ENCODE measurements at regions not wholly inside any gene's neighbourhood (a gene's known extent, or its start where the extent isn't known, plus 50 kb on each side); places are given as distances from the start of the nearest gene placed in this dataset.

- TF ChIP-seq CTCF (IDR thresholded peaks at IDR 0.05), result no peak
- no peak overlapping the region for H3K4me3 Mint-ChIP-seq
- H3K36me3 Mint-ChIP-seq, result no peaks in the 10 kb centered on the region
- ATAC-seq, result no peak
- Histone ChIP-seq H3K9me3 (ENCODE audit: control insufficient read depth, insufficient read depth, low read length) (no peaks in the 10 kb centered on the region), H3K4me3 (ENCODE audit: low read length) (no peak overlapping the region), H3K4me1 (ENCODE audit: control insufficient read depth, insufficient read depth, low read length) (no peaks in the 10 kb centered on the region), H3K27ac (ENCODE audit: low read length) (no peak overlapping the region), H3K36me3 (ENCODE audit: control insufficient read depth, insufficient read depth, low read length) (no peaks in the 10 kb centered on the region), H3K27me3 (ENCODE audit: control insufficient read depth, insufficient read depth, low read length) (no peaks in the 10 kb centered on the region)
- peaks cover 0 to 5% of the 10 kb centered on the region in 2 donors for H3K9me3 Mint-ChIP-seq
- no peaks in the 10 kb centered on the region for H3K4me1 Mint-ChIP-seq
- WGBS (ENCODE audit: insufficient coverage), result 89% methylated on average over 5 of the region's 5 CpGs
- no peak overlapping the region for H3K27ac Mint-ChIP-seq
- no peak for DNase-seq
- intact Hi-C loops (cut with micrococcal nuclease), result no loop called here
- H3K27me3 Mint-ChIP-seq (ENCODE audit: low read depth in 2 of 2), result no peaks in the 10 kb centered on the region
These were observed 664.7 kb downstream of the INHBA start for GRCh38 chr7:41038211-41038610.

- no peak overlapping the region for H3K4me3 ChIP-seq (ENCODE audit: low read length)
- no peak for TF ChIP-seq CTCF (IDR thresholded peaks at IDR 0.05)
- WGBS (ENCODE audit: insufficient coverage), result 94% methylated on average over 3 of the region's 5 CpGs
- Mint-ChIP-seq H3K4me1 (no peaks in the 10 kb centered on the region), H3K36me3 (no peaks in the 10 kb centered on the region), H3K27me3 (ENCODE audit: low read depth in 2 of 2) (no peaks in the 10 kb centered on the region), H3K4me3 (no peak overlapping the region), H3K27ac (no peak overlapping the region), H3K9me3 (peaks cover 0 to 5% of the 10 kb centered on the region in 2 donors)
- DNase-seq (no peak), ATAC-seq (no peak)
- intact Hi-C loops (cut with micrococcal nuclease), result no loop called here
- H3K36me3 ChIP-seq (ENCODE audit: control insufficient read depth, insufficient read depth, low read length), result no peaks in the 10 kb centered on the region
- H3K27ac ChIP-seq (ENCODE audit: low read length), result no peak overlapping the region
- H3K9me3 ChIP-seq (ENCODE audit: control insufficient read depth, insufficient read depth, low read length), result no peaks in the 10 kb centered on the region
- no peaks in the 10 kb centered on the region for H3K4me1 ChIP-seq (ENCODE audit: control insufficient read depth, insufficient read depth, low read length)
- no peaks in the 10 kb centered on the region for H3K27me3 ChIP-seq (ENCODE audit: control insufficient read depth, insufficient read depth, low read length)
These were observed 665.2 kb downstream of the INHBA start for GRCh38 chr7:41037691-41038090.

- ATAC-seq, result no peak
- Histone ChIP-seq H3K27ac (ENCODE audit: low read length) (no peak overlapping the region), H3K4me1 (ENCODE audit: control insufficient read depth, insufficient read depth, low read length) (no peaks in the 10 kb centered on the region), H3K27me3 (ENCODE audit: control insufficient read depth, insufficient read depth, low read length) (no peaks in the 10 kb centered on the region), H3K36me3 (ENCODE audit: control insufficient read depth, insufficient read depth, low read length) (no peaks in the 10 kb centered on the region), H3K4me3 (ENCODE audit: low read length) (no peak overlapping the region), H3K9me3 (ENCODE audit: control insufficient read depth, insufficient read depth, low read length) (no peaks in the 10 kb centered on the region)
- no peak for DNase-seq
- H3K9me3 Mint-ChIP-seq, result peaks cover 3 to 8% of the 10 kb centered on the region in 2 donors
- no peaks in the 10 kb centered on the region for H3K36me3 Mint-ChIP-seq
- intact Hi-C loops (cut with micrococcal nuclease), result no loop called here
- H3K27ac Mint-ChIP-seq, result no peak overlapping the region
- 11% methylated on average over 4 of the region's 4 CpGs for WGBS (ENCODE audit: insufficient coverage)
- no peak for TF ChIP-seq CTCF (IDR thresholded peaks at IDR 0.05)
- H3K4me1 Mint-ChIP-seq, result no peaks in the 10 kb centered on the region
- H3K4me3 Mint-ChIP-seq, result no peak overlapping the region
- no peaks in the 10 kb centered on the region for H3K27me3 Mint-ChIP-seq (ENCODE audit: low read depth in 2 of 2)
These were observed 667.1 kb downstream of the INHBA start for GRCh38 chr7:41035794-41036193.

GRCh38 chr7:41033500-41033899 lies 669.4 kb downstream of the INHBA start:
- no peak overlapping the region for H3K27ac ChIP-seq (ENCODE audit: low read length)
- Mint-ChIP-seq H3K9me3 (peaks cover 3 to 5% of the 10 kb centered on the region in 2 donors), H3K27me3 (ENCODE audit: low read depth in 2 of 2) (no peaks in the 10 kb centered on the region), H3K4me1 (no peaks in the 10 kb centered on the region), H3K4me3 (no peak overlapping the region), H3K27ac (no peak overlapping the region), H3K36me3 (no peaks in the 10 kb centered on the region)
- ATAC-seq (no peak), DNase-seq (no peak)
- H3K9me3 ChIP-seq (ENCODE audit: control insufficient read depth, insufficient read depth, low read length), result no peaks in the 10 kb centered on the region
- no peaks in the 10 kb centered on the region for H3K4me1 ChIP-seq (ENCODE audit: control insufficient read depth, insufficient read depth, low read length)
- intact Hi-C loops (cut with micrococcal nuclease), result no loop called here
- no peak overlapping the region for H3K4me3 ChIP-seq (ENCODE audit: low read length)
- no peaks in the 10 kb centered on the region for H3K36me3 ChIP-seq (ENCODE audit: control insufficient read depth, insufficient read depth, low read length)
- no peaks in the 10 kb centered on the region for H3K27me3 ChIP-seq (ENCODE audit: control insufficient read depth, insufficient read depth, low read length)
- 71% methylated on average over 1 of the region's 1 CpG for WGBS (ENCODE audit: insufficient coverage)
- TF ChIP-seq CTCF (IDR thresholded peaks at IDR 0.05), result no peak

Measured in natural killer cell (primary cell).